ENCODE measurements at regions not wholly inside any gene's neighbourhood (a gene's known extent, or its start where the extent isn't known, plus 50 kb on each side); places are given as distances from the start of the nearest gene placed in this dataset.

DNA sequence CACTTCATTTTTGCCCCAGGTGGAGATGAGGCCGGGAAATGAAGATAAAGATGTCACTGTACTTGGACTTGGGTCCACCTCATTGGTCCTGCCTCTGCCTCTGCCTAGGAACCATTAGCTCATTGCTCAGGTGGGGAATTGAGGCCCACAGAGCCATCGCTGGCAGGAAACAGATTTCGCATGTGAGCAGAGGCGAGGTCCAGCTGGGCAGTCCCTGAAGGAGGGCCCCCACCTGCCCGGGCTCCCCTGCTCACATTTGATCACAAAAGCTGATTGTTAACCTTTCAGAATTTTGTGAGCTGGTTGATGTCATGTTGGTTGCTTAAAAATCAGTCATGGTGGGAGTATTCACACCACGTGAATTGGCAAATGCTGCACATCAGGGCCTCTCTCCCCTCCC lies 273.8 kb upstream of the MVB12B start:
- H3K4me3 ChIP-seq (ENCODE audit: low read length): no peak overlapping the region
- TF ChIP-seq, protein P1, sequence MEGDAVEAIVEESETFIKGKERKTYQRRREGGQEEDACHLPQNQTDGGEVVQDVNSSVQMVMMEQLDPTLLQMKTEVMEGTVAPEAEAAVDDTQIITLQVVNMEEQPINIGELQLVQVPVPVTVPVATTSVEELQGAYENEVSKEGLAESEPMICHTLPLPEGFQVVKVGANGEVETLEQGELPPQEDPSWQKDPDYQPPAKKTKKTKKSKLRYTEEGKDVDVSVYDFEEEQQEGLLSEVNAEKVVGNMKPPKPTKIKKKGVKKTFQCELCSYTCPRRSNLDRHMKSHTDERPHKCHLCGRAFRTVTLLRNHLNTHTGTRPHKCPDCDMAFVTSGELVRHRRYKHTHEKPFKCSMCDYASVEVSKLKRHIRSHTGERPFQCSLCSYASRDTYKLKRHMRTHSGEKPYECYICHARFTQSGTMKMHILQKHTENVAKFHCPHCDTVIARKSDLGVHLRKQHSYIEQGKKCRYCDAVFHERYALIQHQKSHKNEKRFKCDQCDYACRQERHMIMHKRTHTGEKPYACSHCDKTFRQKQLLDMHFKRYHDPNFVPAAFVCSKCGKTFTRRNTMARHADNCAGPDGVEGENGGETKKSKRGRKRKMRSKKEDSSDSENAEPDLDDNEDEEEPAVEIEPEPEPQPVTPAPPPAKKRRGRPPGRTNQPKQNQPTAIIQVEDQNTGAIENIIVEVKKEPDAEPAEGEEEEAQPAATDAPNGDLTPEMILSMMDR (IDR thresholded peaks at IDR 0.05; ENCODE audit: insufficient read depth, low read depth, low read length, missing control alignments): no peak
- no peak for DNase-seq (ENCODE audit: low read depth)

DNA sequence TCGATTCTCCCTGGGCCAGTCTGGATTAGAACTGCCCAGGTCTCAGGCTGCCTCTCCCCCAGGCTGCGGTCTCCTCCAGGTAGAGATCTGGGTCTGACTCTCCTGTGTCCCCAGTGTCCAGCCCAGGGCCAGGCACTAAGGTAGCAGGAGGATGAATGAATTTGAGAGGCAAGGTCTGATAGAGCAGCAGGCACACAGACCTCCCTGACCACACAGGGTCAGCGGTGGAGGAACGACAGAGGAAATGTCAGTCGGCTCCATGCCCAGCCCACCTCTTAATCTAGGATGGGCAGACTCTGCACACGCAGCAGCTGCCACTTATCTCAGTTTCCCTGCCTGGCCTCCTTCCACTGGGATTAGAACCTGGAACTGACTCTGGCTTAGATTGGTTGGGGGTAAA lies 272.7 kb upstream of the MVB12B start:
- H3K4me3 ChIP-seq (ENCODE audit: low read length): no peak overlapping the region
- DNase-seq (ENCODE audit: low read depth): no peak
- TF ChIP-seq, protein P1 (IDR thresholded peaks at IDR 0.05; ENCODE audit: insufficient read depth, low read depth, low read length, missing control alignments): no peak

DNA sequence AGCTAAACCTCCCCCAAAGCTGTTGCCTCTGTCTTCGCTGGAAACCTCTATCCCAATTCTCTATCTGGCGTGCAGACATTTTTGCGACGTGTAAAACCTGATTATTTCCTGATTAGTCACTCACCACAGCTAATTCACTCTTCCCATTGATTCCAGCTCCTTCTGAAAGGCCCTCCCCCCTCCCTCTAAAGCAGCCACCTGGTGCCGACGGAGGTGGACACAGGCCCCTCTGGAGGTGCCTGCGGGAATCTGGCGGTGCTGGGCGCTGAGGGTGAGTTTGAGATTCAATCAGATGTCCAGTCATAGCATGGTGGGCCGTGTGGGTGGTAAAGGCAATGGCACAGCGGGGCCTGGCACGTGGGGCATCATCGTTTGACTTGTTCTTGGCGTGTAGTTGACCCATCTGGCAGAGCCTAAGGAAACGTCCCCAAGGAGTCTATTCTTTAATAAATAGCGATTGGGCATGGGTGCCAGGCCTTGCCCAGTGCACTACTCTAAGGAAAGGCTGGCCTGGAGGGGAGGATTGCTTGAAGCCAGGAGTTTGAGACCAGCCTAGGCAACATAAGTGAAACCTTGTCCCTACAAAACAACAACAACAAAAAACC lies 271.1 kb upstream of the MVB12B start:
- TF ChIP-seq, protein P1 (IDR thresholded peaks at IDR 0.05; ENCODE audit: insufficient read depth, low read depth, low read length, missing control alignments): no peak
- peak; percentile 66 for DNase-seq (ENCODE audit: low read depth)
- H3K4me3 ChIP-seq (ENCODE audit: low read length): no peak overlapping the region

DNA sequence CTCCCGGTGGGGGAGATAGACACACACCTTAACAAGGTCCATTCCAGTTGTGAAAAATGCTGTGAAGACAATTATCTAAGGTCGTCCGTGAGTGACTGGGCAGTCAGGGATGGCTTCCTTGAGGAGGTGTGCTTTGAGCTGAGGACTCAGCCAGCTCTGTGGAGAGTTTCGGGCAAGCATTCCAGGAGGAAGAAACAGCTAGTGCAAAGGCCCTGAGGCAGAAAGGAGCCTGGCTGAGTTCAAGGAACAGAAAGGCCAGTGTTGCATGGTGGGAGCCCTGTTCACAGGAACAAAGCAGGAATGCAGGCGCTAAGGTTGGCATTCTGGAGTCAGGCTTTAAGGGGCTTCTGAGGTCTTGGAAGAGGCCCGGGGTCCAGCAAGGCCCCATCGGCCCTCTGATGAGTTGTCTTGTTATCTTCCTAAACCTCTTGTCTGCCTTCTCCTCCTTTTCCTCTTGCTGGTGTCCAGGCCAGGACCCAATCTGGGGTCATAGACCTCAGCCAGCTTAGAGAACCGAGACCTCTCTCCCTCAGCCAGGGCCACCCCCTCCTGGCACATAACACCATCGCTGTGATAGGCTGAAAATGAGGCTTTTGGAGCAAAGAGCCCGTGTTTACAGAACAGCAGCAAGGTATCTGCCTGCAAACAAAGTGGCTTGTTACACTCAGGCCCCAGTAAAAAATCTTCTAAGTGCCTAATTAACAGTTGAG lies 270.2 kb upstream of the MVB12B start:
- DNase-seq (ENCODE audit: low read depth): no peak
- no peak overlapping the region for H3K4me3 ChIP-seq (ENCODE audit: low read length)
- TF ChIP-seq, protein P1 (IDR thresholded peaks at IDR 0.05; ENCODE audit: insufficient read depth, low read depth, low read length, missing control alignments): no peak

DNA sequence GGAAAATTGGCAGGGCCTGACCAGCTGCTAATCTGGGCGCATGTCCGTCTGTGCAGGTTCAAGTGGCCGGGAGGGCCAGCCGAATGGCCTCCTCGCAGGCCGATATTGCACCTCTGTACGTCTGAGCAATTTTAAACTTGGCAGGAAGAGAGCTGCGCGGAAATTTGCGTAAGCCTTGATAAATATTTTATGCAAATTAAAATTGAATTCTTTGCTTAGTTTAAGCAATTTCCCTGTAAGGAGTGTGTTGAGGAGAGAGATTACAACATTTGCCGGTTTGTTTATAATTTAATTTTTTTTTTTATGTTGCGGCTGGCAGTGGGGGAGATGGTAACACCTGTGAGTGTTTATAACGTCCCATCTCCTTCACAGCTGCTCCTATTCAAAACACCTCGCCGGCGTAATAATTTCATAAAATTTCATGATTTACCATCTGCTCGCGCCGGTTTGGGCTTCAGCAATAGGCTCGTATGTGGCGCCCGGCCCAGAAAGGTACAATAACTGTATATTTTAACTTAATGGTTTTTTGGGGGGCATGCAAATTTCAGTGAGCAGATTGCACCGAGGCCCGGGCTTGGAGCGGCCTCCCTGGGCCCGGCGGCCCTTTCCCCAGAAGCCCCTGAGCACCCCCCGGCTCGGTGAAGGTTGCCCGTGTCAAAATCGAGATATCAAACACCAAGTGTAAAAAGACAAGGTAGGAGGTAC lies 269.4 kb upstream of the MVB12B start:
- H3K4me3 ChIP-seq (ENCODE audit: low read length): no peak overlapping the region
- TF ChIP-seq, protein P1 (IDR thresholded peaks at IDR 0.05; ENCODE audit: insufficient read depth, low read depth, low read length, missing control alignments): no peak
- DNase-seq (ENCODE audit: low read depth): no peak

DNA sequence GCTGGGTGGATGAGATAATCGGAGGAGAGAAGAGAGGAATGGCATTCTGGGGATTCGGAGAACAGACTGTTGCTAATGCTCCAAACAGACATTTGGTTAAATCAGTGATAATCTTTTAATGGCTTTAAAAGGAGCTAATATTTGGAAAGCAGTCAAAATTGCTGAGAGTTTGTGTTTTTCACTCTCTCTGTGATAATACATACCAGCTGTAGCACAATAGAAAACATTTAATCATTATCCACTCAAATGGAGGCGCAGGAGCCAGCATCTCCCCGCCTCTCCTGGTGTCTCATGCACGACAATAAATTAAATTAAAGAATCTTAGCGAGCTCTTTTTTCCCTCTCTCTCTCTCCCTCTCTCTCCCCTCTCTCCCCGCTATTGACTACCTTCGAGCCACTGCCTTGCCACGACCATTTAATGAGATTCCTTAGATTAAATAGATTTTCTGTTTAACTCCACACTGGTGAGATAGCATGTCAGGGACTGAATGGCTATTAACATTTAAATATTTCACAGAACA lies 268.6 kb upstream of the MVB12B start:
- TF ChIP-seq, protein P1 (IDR thresholded peaks at IDR 0.05; ENCODE audit: insufficient read depth, low read depth, low read length, missing control alignments): no peak
- no peak overlapping the region for H3K4me3 ChIP-seq (ENCODE audit: low read length)
- DNase-seq (ENCODE audit: low read depth): no peak

Measured in epithelial cell of esophagus (primary cell).